Effector memory CD8-positive, alpha-beta T cell (primary cell): ENCODE measurements at regions not wholly inside any gene's neighbourhood (a gene's known extent, or its start where the extent isn't known, plus 50 kb on each side); places are given as distances from the start of the nearest gene placed in this dataset.
"Not testable (repeated sequence)": the region's sequence is repeated elsewhere in the genome, so short reads cannot be mapped to it uniquely, and the experiment has no call there.

Experiments used
- ATAC-seq: fragments of 150-1000 bp; cut with Tn5 transposase; replicated peaks from 2 replicates; pipeline ENCODE4 v1.10.0; 2021; ENCODE audit warnings: mild to moderate bottlenecking, moderate library complexity
- DNase-seq, 3 experiments: peaks; one replicate each; pipeline ENCODE4 v3.0.0; 2021
- H3K27ac Mint-ChIP-seq, 2 donors: one replicate each; pipeline ENCODE4 v1.8.0; 2022; ENCODE audit warnings: mild to moderate bottlenecking in 2 of 2, mixed read lengths in 2 of 2, moderate library complexity in 2 of 2
- H3K27me3 Mint-ChIP-seq, 2 donors: one replicate each; pipeline ENCODE4 v1.8.0; 2022; ENCODE audit warnings: mixed read lengths in 2 of 2
- H3K36me3 Mint-ChIP-seq: one replicate; pipeline ENCODE4 v1.8.0; 2022; ENCODE audit warnings: mild to moderate bottlenecking, moderate library complexity, mixed read lengths; ENCODE audit not compliant: insufficient read depth
- H3K4me1 Mint-ChIP-seq, 2 donors: one replicate each; pipeline ENCODE4 v1.8.0; 2022; ENCODE audit warnings: low read depth in 2 of 2, mixed read lengths in 2 of 2
- H3K4me3 Mint-ChIP-seq, 2 donors: one replicate each; pipeline ENCODE4 v1.8.0; 2022; ENCODE audit warnings: mild to moderate bottlenecking in 2 of 2, mixed read lengths in 2 of 2, moderate library complexity in 2 of 2
- H3K9me3 Mint-ChIP-seq, 2 donors: one replicate each; pipeline ENCODE4 v1.8.0; 2022; ENCODE audit warnings: mixed read lengths in 2 of 2

- H3K4me3 Mint-ChIP-seq: no peak overlapping the region
- no peaks in the 10 kb centered on the region for H3K27me3 Mint-ChIP-seq
- H3K4me1 Mint-ChIP-seq: no peaks in the 10 kb centered on the region
- DNase-seq: no peak
- peaks cover 4 to 8% of the 10 kb centered on the region in 2 donors for H3K9me3 Mint-ChIP-seq
- no peaks in the 10 kb centered on the region for H3K36me3 Mint-ChIP-seq
- H3K27ac Mint-ChIP-seq: no peak overlapping the region
- ATAC-seq: no peak
Measured at GRCh38 chr3:102885289-102885688, 450.5 kb downstream of the ZPLD1 start.

- H3K27ac Mint-ChIP-seq: no peak overlapping the region
- no peak overlapping the region for H3K4me3 Mint-ChIP-seq
- DNase-seq (no peak), ATAC-seq (no peak)
- H3K36me3 Mint-ChIP-seq: no peaks in the 10 kb centered on the region
- no peaks in the 10 kb centered on the region for H3K27me3 Mint-ChIP-seq
- H3K9me3 Mint-ChIP-seq: peaks cover 4 to 14% of the 10 kb centered on the region in 2 donors
- H3K4me1 Mint-ChIP-seq: no peaks in the 10 kb centered on the region
Measured at GRCh38 chr3:102887431-102887830, 452.6 kb downstream of the ZPLD1 start.

- DNase-seq (no peak), ATAC-seq (no peak)
- peaks cover 1 to 3% of the 10 kb centered on the region in 2 donors for H3K9me3 Mint-ChIP-seq
- no peaks in the 10 kb centered on the region for H3K36me3 Mint-ChIP-seq
- H3K27me3 Mint-ChIP-seq: no peaks in the 10 kb centered on the region
- no peak overlapping the region for H3K4me3 Mint-ChIP-seq
- no peaks in the 10 kb centered on the region for H3K4me1 Mint-ChIP-seq
- no peak overlapping the region for H3K27ac Mint-ChIP-seq
Measured at GRCh38 chr3:102896851-102897621, 462.2 kb downstream of the ZPLD1 start.

DNA sequence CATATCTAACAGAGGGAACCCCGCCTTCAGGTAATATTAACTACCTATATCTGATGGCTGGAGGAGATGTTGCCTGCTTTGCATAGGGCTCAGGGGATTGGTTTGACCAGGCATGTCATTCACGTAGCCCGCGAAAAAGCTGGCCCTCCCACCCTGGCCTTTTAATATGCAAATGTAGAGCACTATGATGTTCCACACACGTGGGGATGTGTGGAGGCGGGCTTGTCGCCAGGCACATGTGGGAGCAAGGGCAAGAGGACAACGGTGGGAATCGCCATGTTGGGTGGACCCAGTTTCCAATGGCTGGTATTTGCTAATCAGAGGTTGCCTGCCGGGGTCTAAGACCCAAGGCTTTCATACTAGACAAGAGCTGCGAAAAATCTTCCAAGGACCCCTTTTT, 469.8 kb downstream of the ZPLD1 start:
- no peak overlapping the region for H3K4me3 Mint-ChIP-seq
- DNase-seq (no peak), ATAC-seq (no peak)
- no peaks in the 10 kb centered on the region for H3K27me3 Mint-ChIP-seq
- no peaks in the 10 kb centered on the region for H3K4me1 Mint-ChIP-seq
- H3K9me3 Mint-ChIP-seq: peaks cover 3 to 8% of the 10 kb centered on the region in 2 donors
- no peaks in the 10 kb centered on the region for H3K36me3 Mint-ChIP-seq
- no peak overlapping the region for H3K27ac Mint-ChIP-seq

DNA sequence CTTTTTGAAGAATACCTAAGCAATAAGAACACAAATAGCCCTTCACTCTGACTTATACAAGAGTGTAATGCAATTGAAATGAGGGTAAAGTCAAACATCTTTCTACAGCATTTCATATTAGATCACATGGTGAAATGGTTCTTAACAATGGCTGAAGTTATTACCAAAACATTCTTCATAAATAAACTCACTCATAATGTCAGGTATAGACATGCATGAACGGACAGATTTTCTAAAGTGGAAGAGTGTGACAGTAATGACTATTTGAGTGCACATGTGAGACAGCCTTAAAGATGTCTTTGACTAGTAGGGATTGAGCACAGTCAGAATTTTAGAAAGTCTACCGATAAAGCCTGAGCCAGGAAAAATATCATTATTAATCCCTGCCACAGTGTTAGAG, 471.0 kb downstream of the ZPLD1 start:
- DNase-seq: no peak
- Mint-ChIP-seq H3K27ac (no peak overlapping the region), H3K4me3 (no peak overlapping the region), H3K36me3 (no peaks in the 10 kb centered on the region), H3K27me3 (no peaks in the 10 kb centered on the region), H3K4me1 (no peaks in the 10 kb centered on the region), H3K9me3 (peaks cover 3 to 8% of the 10 kb centered on the region in 2 donors)
- no peak for ATAC-seq

GRCh38 chr3:102906818-102907217, 472.0 kb downstream of the ZPLD1 start:
- H3K27me3 Mint-ChIP-seq: no peaks in the 10 kb centered on the region
- H3K9me3 Mint-ChIP-seq: peaks cover 4 to 8% of the 10 kb centered on the region in 2 donors
- H3K4me3 Mint-ChIP-seq: no peak overlapping the region
- H3K27ac Mint-ChIP-seq: no peak overlapping the region
- H3K36me3 Mint-ChIP-seq: no peaks in the 10 kb centered on the region
- no peak for ATAC-seq
- H3K4me1 Mint-ChIP-seq: no peaks in the 10 kb centered on the region
- DNase-seq: no peak

GRCh38 chr3:102909904-102910303, 475.1 kb downstream of the ZPLD1 start:
- no peaks in the 10 kb centered on the region for H3K27me3 Mint-ChIP-seq
- H3K9me3 Mint-ChIP-seq: peaks cover 0 to 3% of the 10 kb centered on the region in 2 donors
- no peak for DNase-seq
- no peak overlapping the region for H3K27ac Mint-ChIP-seq
- H3K36me3 Mint-ChIP-seq: no peaks in the 10 kb centered on the region
- no peak for ATAC-seq
- no peaks in the 10 kb centered on the region for H3K4me1 Mint-ChIP-seq
- no peak overlapping the region for H3K4me3 Mint-ChIP-seq

DNA sequence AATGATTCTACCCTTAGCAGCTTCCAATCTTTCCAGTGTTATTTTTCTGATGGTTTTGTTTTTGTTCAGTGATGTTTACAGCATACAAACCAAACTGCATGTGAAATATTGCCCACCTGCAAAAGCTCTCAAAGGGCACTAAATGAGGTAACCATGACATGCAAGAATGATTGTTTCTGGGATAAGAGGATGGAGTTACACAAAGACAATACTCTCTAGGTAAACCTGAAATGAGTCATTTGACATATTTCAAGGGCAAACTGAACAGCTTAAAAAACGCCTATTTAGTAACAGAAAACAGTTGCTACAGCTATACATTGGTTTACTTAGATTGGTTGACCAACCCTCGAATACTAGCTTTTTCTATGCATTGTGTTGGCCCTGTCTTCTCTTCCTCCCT, 481.7 kb downstream of the ZPLD1 start:
- Mint-ChIP-seq H3K27me3 (no peaks in the 10 kb centered on the region), H3K4me1 (no peaks in the 10 kb centered on the region), H3K27ac (no peak overlapping the region), H3K9me3 (peaks cover 5 to 6% of the 10 kb centered on the region in 2 donors), H3K4me3 (no peak overlapping the region), H3K36me3 (no peaks in the 10 kb centered on the region)
- no peak for DNase-seq
- no peak for ATAC-seq

DNA sequence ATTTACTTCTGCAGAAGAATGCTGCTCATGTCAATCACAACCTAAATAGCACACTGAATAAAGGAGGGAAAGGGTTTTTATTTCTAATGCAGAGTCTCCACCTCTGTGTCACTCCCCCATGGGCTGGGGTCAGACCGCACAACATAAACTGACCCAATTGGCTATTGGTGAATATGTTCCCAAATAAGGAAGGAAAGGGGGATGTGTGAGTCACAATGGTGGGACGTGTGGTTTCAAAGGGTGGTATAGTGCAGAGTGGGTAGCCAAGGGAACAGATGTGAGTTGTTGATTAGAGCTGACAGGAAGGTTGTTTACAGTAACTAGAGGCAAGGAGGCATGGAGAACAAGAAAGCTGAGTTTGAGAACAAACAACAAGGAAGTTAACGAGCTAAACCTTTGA, 491.8 kb downstream of the ZPLD1 start:
- Mint-ChIP-seq H3K4me1 (no peaks in the 10 kb centered on the region), H3K27ac (no peak overlapping the region), H3K27me3 (no peaks in the 10 kb centered on the region), H3K4me3 (no peak overlapping the region), H3K9me3 (peaks cover 7 to 13% of the 10 kb centered on the region in 2 donors), H3K36me3 (no peaks in the 10 kb centered on the region)
- DNase-seq (no peak), ATAC-seq (no peak)

GRCh38 chr3:102933377-102933776, 498.6 kb downstream of the ZPLD1 start:
- H3K27ac Mint-ChIP-seq: no peak overlapping the region
- DNase-seq: no peak
- peaks cover 9% of the 10 kb centered on the region in 2 donors for H3K9me3 Mint-ChIP-seq
- H3K4me1 Mint-ChIP-seq: no peaks in the 10 kb centered on the region
- ATAC-seq: no peak
- no peak overlapping the region for H3K4me3 Mint-ChIP-seq
- H3K27me3 Mint-ChIP-seq: no peaks in the 10 kb centered on the region
- H3K36me3 Mint-ChIP-seq: no peaks in the 10 kb centered on the region

- Mint-ChIP-seq H3K36me3 (no peaks in the 10 kb centered on the region), H3K4me1 (no peaks in the 10 kb centered on the region), H3K9me3 (peaks cover 9 to 11% of the 10 kb centered on the region in 2 donors), H3K27me3 (no peaks in the 10 kb centered on the region), H3K4me3 (no peak overlapping the region), H3K27ac (no peak overlapping the region)
- ATAC-seq: no peak
- no peak for DNase-seq
Measured at GRCh38 chr3:102936511-102937045, 501.8 kb downstream of the ZPLD1 start.

DNA sequence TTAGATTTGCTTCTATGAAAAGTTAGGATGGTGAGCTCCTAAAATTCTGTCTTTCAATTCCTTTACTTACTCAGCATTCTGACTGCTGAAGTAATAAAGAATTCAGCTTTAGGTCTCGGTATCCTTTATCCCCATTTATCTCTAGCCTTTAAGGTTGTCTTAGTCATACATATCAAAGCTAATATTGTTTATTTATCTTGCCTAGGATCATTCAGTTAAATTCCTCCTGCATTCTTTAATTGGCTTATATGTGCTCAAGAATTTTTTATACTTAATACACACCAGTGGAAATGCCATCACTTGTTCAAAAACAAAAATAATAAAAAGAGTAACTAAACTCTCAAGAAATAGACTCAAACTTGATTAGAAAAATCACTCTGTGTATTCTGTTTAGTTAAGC, 507.0 kb downstream of the ZPLD1 start:
- DNase-seq (no peak), ATAC-seq (no peak)
- no peaks in the 10 kb centered on the region for H3K4me1 Mint-ChIP-seq
- H3K27ac Mint-ChIP-seq: no peak overlapping the region
- H3K36me3 Mint-ChIP-seq: no peaks in the 10 kb centered on the region
- H3K27me3 Mint-ChIP-seq: no peaks in the 10 kb centered on the region
- no peak overlapping the region for H3K4me3 Mint-ChIP-seq
- peaks cover 0 to 2% of the 10 kb centered on the region in 2 donors for H3K9me3 Mint-ChIP-seq

DNA sequence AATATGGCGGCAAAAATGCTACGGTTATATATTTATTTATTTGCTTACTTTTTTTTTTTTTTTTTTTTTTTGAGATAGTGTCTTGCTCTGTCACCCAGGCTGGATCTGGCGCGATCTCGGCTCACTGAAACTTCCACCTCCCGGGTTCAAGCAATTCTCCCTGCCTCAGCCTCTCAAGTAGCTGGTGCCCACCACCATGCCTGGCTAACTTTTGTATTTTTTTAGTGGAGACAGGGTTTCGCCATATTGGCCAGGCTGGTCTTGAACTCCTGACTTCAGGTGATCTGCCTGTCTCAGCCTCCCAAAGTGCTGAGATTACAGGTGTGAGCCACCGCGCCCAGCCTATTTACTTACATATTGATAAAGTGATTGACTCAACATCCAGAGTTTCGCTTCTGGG, 511.6 kb downstream of the ZPLD1 start:
- ATAC-seq, H3K9me3 Mint-ChIP-seq, H3K27ac Mint-ChIP-seq, H3K4me1 Mint-ChIP-seq, DNase-seq, H3K27me3 Mint-ChIP-seq, H3K36me3 Mint-ChIP-seq, H3K4me3 Mint-ChIP-seq: not testable (repeated sequence)

DNA sequence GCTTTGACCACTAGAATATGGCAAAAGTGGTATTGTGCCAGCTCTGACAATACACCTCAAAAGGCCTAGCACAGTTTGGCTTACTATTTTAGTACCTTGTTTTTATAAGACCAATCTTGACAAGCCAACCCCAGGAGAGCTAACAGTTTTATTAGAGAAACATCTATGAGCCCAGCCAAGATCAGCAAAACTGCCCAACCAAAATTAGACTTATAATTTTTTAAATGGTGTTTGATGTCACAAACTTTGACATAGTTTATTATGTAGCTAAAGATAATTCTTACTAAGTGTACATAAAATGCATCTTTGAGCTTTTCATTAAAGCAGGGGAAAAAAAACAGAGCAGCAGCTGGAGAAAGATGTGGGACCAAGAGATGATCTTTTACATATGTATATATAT, 537.5 kb downstream of the ZPLD1 start:
- ATAC-seq (no peak), DNase-seq (no peak)
- Mint-ChIP-seq H3K4me1 (no peaks in the 10 kb centered on the region), H3K4me3 (no peak overlapping the region), H3K27me3 (no peaks in the 10 kb centered on the region), H3K9me3 (peaks cover 0 to 4% of the 10 kb centered on the region in 2 donors), H3K27ac (no peak overlapping the region), H3K36me3 (no peaks in the 10 kb centered on the region)
